Osteocyte (in vitro differentiated cells): ENCODE measurements at regions not wholly inside any gene's neighbourhood (a gene's known extent, or its start where the extent isn't known, plus 50 kb on each side); places are given as distances from the start of the nearest gene placed in this dataset.
"Not testable (repeated sequence)": the region's sequence is repeated elsewhere in the genome, so short reads cannot be mapped to it uniquely, and the experiment has no call there.

Experiments used
- DNase-seq: peaks from one replicate; pipeline ENCODE4 v3.0.0; 2021; ENCODE audit warnings: mixed read lengths; ENCODE audit not compliant: unreplicated experiment; ENCODE audit errors: extremely low spot score
- H3K27ac Mint-ChIP-seq: one replicate; pipeline ENCODE4 v1.8.0; 2021; ENCODE audit warnings: mild to moderate bottlenecking, mixed read lengths; ENCODE audit not compliant: unreplicated experiment
- H3K27me3 Mint-ChIP-seq: one replicate; pipeline ENCODE4 v1.8.0; 2021; ENCODE audit warnings: mixed read lengths; ENCODE audit not compliant: unreplicated experiment
- H3K36me3 Mint-ChIP-seq: one replicate; pipeline ENCODE4 v1.8.0; 2021; ENCODE audit warnings: mixed read lengths; ENCODE audit not compliant: unreplicated experiment
- H3K4me1 Mint-ChIP-seq: one replicate; pipeline ENCODE4 v1.8.0; 2021; ENCODE audit warnings: mixed read lengths; ENCODE audit not compliant: unreplicated experiment
- H3K4me3 Mint-ChIP-seq: one replicate; pipeline ENCODE4 v1.8.0; 2021; ENCODE audit warnings: mild to moderate bottlenecking, moderate library complexity, mixed read lengths; ENCODE audit not compliant: unreplicated experiment
- H3K9me3 Mint-ChIP-seq: one replicate; pipeline ENCODE4 v1.8.0; 2021; ENCODE audit warnings: mixed read lengths; ENCODE audit not compliant: unreplicated experiment
- TF ChIP-seq, protein P1 (sequence below): fragments of 200-600 bp; sonication (generic); IDR thresholded peaks from 2 replicates; pipeline ENCODE4 v1.5.0; 2021; ENCODE audit warnings: antibody characterized with exemption, mild to moderate bottlenecking, moderate library complexity

DNA sequence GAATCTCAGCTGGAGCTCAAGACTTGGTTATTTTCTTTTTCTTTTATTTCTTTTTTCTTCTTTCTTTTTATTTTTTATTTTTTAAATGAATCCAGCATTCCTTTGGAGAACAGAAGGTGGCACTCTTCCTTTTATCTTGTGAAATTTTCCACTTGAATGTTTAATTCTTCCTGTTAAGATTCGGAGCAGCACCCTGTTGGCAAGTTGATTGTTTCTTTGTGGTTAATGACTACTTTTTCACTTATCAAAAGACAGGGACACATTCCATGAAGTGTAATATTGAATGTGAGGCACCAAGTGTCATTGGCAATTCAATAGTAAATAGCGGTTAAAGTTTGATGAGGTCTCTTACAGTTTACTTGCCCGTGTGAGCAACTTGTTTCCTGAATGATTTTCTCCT lies 240.5 kb upstream of the CHD1 start:
- TF ChIP-seq, protein P1, sequence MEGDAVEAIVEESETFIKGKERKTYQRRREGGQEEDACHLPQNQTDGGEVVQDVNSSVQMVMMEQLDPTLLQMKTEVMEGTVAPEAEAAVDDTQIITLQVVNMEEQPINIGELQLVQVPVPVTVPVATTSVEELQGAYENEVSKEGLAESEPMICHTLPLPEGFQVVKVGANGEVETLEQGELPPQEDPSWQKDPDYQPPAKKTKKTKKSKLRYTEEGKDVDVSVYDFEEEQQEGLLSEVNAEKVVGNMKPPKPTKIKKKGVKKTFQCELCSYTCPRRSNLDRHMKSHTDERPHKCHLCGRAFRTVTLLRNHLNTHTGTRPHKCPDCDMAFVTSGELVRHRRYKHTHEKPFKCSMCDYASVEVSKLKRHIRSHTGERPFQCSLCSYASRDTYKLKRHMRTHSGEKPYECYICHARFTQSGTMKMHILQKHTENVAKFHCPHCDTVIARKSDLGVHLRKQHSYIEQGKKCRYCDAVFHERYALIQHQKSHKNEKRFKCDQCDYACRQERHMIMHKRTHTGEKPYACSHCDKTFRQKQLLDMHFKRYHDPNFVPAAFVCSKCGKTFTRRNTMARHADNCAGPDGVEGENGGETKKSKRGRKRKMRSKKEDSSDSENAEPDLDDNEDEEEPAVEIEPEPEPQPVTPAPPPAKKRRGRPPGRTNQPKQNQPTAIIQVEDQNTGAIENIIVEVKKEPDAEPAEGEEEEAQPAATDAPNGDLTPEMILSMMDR: peak; percentile 35
- no peak for DNase-seq
- no peak overlapping the region for H3K27ac Mint-ChIP-seq
- H3K4me3 Mint-ChIP-seq: no peak overlapping the region
- H3K27me3 Mint-ChIP-seq: peaks cover 22% of the 10 kb centered on the region
- H3K9me3 Mint-ChIP-seq: no peaks in the 10 kb centered on the region
- no peaks in the 10 kb centered on the region for H3K36me3 Mint-ChIP-seq
- no peaks in the 10 kb centered on the region for H3K4me1 Mint-ChIP-seq

- H3K27ac Mint-ChIP-seq, H3K36me3 Mint-ChIP-seq, DNase-seq, H3K9me3 Mint-ChIP-seq, H3K4me3 Mint-ChIP-seq, H3K4me1 Mint-ChIP-seq: not testable (repeated sequence)
- peaks cover 14% of the 10 kb centered on the region for H3K27me3 Mint-ChIP-seq
Observed at GRCh38 chr5:99161538-99161937, 232.7 kb upstream of the CHD1 start.

- Mint-ChIP-seq H3K4me3 (no peak overlapping the region), H3K36me3 (no peaks in the 10 kb centered on the region), H3K27me3 (peaks cover 19% of the 10 kb centered on the region)
Observed at GRCh38 chr5:99156688-99157087, 227.9 kb upstream of the CHD1 start.

GRCh38 chr5:99143283-99143795 lies 214.5 kb upstream of the CHD1 start:
- not testable (repeated sequence) for H3K4me1 Mint-ChIP-seq, H3K27ac Mint-ChIP-seq, H3K9me3 Mint-ChIP-seq, H3K36me3 Mint-ChIP-seq, DNase-seq, H3K4me3 Mint-ChIP-seq, H3K27me3 Mint-ChIP-seq

More at GRCh38 chr5:99156688-99157087, 227.9 kb upstream of the CHD1 start:
- Mint-ChIP-seq H3K4me1 (no peaks in the 10 kb centered on the region), H3K27ac (no peak overlapping the region), H3K9me3 (no peaks in the 10 kb centered on the region)
- TF ChIP-seq, protein P1: no peak
- no peak for DNase-seq

DNA sequence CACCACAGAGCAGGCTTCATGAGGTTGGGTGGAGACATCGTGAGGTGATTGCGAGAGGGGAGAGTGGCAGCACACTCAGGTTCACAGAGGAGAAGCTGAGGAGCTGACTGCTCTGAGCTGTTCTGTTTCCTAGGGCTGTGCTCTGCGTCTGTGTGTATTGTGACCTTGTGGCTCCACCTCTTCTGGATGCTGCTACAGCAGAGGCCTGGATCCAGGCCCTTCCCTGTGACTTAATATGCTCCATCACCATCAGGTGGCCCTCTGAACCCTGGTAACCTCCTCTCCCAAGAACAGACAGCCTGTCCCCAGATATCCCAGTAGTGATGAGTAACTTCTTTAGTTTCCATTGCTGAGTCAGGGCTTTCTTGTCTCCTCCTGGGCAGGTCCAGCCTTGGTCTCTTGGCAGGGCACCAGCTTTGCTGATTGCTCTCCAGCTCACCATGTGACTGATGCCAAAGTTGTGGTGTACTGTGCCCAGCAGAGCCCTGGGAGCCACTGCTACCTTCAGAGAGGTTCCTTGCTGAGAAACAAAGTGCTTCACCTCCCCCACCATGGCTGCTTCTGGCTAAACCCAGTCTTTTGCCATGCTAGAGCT lies 212.8 kb upstream of the CHD1 start:
- Mint-ChIP-seq H3K4me3 (no peak overlapping the region), H3K36me3 (no peaks in the 10 kb centered on the region), H3K9me3 (peaks cover 7% of the 10 kb centered on the region), H3K27ac (no peak overlapping the region), H3K27me3 (peaks cover 4% of the 10 kb centered on the region), H3K4me1 (no peaks in the 10 kb centered on the region)
- TF ChIP-seq, protein P1: no peak
- no peak for DNase-seq

DNA sequence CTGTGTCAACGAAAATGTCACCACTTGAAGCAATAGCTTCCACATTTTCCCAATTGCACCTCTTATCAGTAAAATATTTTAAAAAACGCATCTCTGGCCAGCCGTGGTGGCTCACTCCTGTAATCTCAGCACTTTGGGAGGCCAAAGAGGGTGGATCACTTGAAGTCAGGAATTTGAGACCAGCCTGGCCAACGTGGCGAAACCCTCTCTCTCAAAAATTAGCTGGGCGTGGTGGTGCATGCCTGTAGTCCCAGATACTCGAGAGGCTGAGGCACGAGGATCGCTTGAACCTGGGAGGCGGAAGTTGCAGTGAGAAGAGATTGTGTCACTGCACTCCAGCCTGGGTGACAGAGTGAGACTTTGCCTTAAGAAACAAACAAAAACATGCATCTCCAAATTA lies 210.1 kb upstream of the CHD1 start:
- Mint-ChIP-seq H3K27me3 (peaks cover 4% of the 10 kb centered on the region), H3K4me1 (no peaks in the 10 kb centered on the region), H3K27ac (no peak overlapping the region), H3K36me3 (no peaks in the 10 kb centered on the region), H3K4me3 (no peak overlapping the region), H3K9me3 (peaks cover 4% of the 10 kb centered on the region)
- TF ChIP-seq, protein P1: no peak
- DNase-seq: no peak
